ENCODE measurements at regions not wholly inside any gene's neighbourhood (a gene's known extent, or its start where the extent isn't known, plus 50 kb on each side); places are given as distances from the start of the nearest gene placed in this dataset.
"Not testable (repeated sequence)": the region's sequence is repeated elsewhere in the genome, so short reads cannot be mapped to it uniquely, and the experiment has no call there.

- DNase-seq (ENCODE audit: insufficient read length, low spot score) (no peak), FAIRE-seq (no peak)
Measured at GRCh38 chr22:48511781-48512327, 1315.8 kb downstream of the BRD1 start.

- FAIRE-seq (no peak), DNase-seq (ENCODE audit: insufficient read length, low spot score) (no peak)
Measured at GRCh38 chr22:48511211-48511610, 1316.5 kb downstream of the BRD1 start.

GRCh38 chr22:48510599-48510998 lies 1317.1 kb downstream of the BRD1 start:
- DNase-seq (ENCODE audit: insufficient read length, low spot score) = no peak
- FAIRE-seq = no peak

GRCh38 chr22:48507595-48508350 lies 1319.9 kb downstream of the BRD1 start:
- FAIRE-seq (no peak), DNase-seq (ENCODE audit: insufficient read length, low spot score) (no peak)

- DNase-seq (ENCODE audit: insufficient read length, low spot score) (no peak), FAIRE-seq (no peak)
Measured at GRCh38 chr22:48507171-48507570, 1320.5 kb downstream of the BRD1 start.

GRCh38 chr22:48506506-48507145 lies 1321.0 kb downstream of the BRD1 start:
- DNase-seq (ENCODE audit: insufficient read length, low spot score) (no peak), FAIRE-seq (no peak)

GRCh38 chr22:48505891-48506290 lies 1321.8 kb downstream of the BRD1 start:
- DNase-seq (ENCODE audit: insufficient read length, low spot score) (no peak), FAIRE-seq (no peak)

GRCh38 chr22:48504519-48505140 lies 1323.0 kb downstream of the BRD1 start:
- FAIRE-seq = no peak

GRCh38 chr22:48503876-48504275 lies 1323.8 kb downstream of the BRD1 start:
- no peak for DNase-seq (ENCODE audit: insufficient read length, low spot score)
- no peak for FAIRE-seq

More at GRCh38 chr22:48504519-48505140, 1323.0 kb downstream of the BRD1 start:
- no peak for DNase-seq (ENCODE audit: insufficient read length, low spot score)

GRCh38 chr22:48503035-48503625 lies 1324.5 kb downstream of the BRD1 start:
- FAIRE-seq (no peak), DNase-seq (ENCODE audit: insufficient read length, low spot score) (no peak)

- no peak for DNase-seq (ENCODE audit: insufficient read length, low spot score)
- FAIRE-seq = no peak
Measured at GRCh38 chr22:48501231-48501750, 1326.4 kb downstream of the BRD1 start.

GRCh38 chr22:48500471-48501230 lies 1327.0 kb downstream of the BRD1 start:
- DNase-seq (ENCODE audit: insufficient read length, low spot score) (no peak), FAIRE-seq (no peak)

- FAIRE-seq (no peak), DNase-seq (ENCODE audit: insufficient read length, low spot score) (no peak)
Measured at GRCh38 chr22:48499456-48500425, 1327.9 kb downstream of the BRD1 start.

- no peak for DNase-seq (ENCODE audit: insufficient read length, low spot score)
- FAIRE-seq = no peak
Measured at GRCh38 chr22:48498526-48499331, 1328.9 kb downstream of the BRD1 start.

- not testable (repeated sequence) for DNase-seq (ENCODE audit: insufficient read length, low spot score); FAIRE-seq
Measured at GRCh38 chr22:48497743-48498520, 1329.7 kb downstream of the BRD1 start.

GRCh38 chr22:48496987-48497650 lies 1330.6 kb downstream of the BRD1 start:
- no peak for FAIRE-seq
- DNase-seq (ENCODE audit: insufficient read length, low spot score) = no peak

All from HTR-8/SVneo (cell line).